ENCODE measurements at regions not wholly inside any gene's neighbourhood (a gene's known extent, or its start where the extent isn't known, plus 50 kb on each side); places are given as distances from the start of the nearest gene placed in this dataset.

GRCh38 chr18:10365901-10366300 is 88.5 kb upstream of the APCDD1 start:
- DNase-seq: no peak

DNA sequence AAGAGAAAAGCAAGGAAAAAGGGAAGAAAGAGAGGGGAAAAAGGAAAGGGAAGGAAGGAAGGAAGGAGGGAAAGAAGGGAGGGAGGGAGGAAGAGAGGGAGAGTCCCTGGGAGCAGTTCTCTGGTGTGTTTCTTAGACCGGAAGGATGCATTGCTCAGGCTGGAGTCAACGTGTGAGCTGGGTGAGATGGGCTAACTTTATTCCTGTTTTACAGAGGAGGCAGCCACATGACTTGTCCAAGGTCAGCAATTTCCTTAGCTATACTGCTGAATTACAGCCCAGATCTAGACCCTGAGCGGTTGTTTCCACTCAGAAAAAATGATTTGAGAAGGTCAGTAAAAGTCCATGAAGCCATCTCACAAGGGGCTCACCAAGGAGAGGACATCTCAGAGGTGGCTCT is 86.6 kb upstream of the APCDD1 start:
- no peak for DNase-seq

DNA sequence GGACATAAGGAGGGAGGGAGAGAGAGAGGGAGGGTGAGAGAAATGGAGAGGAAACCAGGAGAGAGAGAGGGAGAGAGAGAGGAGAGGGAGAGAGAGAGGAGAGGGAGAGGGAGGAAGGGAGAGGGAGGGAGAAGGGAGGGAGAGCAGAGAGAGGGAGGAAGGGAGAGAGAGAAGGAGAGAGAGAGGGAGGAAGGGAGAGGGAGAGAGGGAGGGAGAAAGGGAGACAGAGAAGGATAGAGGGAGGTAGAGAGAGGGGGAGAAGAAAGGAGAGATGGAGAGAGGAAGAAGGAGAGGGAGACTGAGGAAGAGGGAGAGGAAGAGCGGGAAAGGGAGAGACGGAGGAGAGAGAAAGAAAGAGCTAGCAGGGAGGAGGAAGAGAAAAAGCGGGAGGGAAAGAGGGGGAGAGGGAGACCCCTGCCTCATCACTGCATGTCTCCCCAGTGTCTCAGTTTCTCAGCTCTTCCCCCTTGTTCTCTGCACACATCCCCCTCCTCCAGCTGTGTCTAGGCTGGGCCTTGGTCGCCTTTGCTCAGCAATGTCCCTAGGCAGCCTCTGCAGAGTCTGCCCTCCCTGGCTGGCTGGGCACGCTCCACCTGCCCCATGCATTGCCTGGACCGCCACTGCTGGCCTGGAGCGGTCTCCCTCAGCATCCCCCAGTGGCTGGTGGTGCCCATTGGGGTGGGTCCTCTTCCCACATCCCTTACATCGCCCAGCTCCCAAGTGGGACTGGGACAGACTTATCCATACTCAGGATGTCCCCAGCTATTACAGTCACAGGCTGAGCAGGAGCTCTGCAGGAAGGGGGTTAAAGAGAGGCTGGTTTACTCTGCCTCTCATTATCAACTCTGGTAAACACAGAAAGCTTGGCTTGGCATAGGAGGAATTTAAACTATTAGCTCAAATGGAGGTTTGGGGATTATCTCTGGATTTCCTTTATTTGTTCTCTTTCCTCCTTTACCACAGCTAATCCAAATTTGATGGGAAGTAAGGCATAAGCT is 85.7 kb upstream of the APCDD1 start:
- DNase-seq: no peak

GRCh38 chr18:10370716-10371115 is 83.7 kb upstream of the APCDD1 start:
- DNase-seq: no peak

DNA sequence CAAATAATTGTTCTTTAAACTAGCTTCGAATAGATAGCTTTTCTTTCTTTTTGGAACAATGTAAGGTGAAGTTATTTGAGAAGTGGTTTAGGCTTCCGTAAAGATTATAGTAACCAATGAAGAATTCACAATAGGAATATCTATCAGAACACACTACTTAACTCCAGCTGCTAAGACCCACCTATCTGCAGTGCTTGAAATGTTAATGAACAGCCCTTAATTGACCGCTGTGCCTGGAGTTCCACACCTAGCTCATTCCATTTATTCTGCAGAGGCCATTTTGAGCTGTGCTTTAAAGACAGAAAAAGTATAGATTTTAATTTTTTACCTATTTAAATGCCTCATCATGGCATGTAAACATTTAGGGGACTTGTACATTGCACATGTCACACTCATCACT is 83.3 kb upstream of the APCDD1 start:
- DNase-seq: no peak

- DNase-seq: no peak
Measured at GRCh38 chr18:10374195-10374594, 80.2 kb upstream of the APCDD1 start.

GRCh38 chr18:10374636-10375293 is 79.7 kb upstream of the APCDD1 start:
- DNase-seq: no peak

GRCh38 chr18:10376731-10377130 is 77.7 kb upstream of the APCDD1 start:
- no peak for DNase-seq

DNA sequence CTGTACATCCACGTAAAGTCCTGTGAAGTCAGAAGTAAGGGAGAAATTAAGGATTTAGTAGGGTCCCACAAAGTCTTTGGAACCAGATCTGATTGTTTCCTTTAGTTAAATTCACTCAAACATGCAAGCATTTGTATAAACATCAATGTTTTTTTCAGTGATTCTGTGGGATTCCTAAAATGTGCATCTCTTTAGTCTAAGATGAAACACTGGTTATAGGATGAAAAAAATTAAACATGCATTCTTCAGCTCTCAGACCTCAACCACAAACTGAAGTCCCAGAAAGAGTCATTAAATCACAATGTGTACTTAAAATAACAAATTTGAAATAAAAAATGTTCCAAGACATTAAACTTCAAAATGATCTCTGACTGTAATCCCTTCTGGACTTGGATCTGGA is 76.5 kb upstream of the APCDD1 start:
- DNase-seq: no peak

DNA sequence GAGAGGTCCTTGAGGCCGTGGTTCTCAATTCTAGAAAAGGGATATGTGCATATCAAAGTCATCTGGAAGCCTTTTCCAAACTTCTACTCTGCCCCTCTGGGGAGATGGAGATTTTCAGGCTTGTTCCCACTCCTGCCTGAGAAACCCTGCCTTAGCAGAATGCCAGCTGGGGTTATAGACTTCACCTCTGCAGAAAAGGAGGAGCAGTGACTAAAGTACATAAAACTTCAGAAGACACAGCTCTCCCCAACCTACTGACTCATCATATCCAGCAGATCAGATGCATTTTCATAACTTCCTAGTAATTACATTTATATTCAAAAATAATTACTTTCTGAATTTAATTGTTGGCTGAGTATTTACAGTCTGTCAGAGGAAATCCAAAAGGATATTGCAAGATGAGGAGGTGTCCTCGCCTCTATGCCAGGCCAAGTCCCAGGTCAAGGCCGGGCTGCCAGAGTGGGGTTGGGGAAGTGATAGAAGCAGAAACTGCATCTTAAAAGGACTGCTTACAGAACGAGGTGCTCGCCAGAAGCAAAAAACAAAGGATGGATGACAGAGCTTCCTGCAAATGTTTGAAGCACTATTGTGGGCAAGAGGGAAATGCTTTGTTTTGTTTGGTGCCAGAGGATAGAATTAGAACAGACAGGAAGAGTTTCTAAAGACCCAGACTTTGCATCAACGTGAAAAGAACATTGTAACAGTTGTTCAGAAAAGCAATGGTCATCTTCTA is 75.6 kb upstream of the APCDD1 start:
- no peak for DNase-seq

DNA sequence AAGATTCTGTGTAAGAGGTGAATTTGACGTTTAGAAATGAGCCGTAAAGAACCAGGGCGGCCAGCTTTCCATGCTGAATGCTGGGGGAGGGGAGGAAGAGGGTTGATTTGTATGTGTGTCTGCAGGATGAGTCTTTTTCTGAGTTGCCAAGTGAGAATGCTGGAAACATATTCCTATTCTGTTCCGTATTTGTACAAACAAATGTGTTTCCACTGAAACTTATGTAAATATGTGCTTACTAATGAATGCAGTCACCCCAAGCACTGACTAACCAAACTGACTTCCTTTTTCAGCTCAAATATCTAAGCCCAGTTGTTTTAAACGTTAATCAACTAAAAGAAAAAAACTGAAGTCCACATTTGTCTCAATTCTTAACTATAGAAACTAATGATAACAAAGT is 74.9 kb upstream of the APCDD1 start:
- DNase-seq: no peak

DNA sequence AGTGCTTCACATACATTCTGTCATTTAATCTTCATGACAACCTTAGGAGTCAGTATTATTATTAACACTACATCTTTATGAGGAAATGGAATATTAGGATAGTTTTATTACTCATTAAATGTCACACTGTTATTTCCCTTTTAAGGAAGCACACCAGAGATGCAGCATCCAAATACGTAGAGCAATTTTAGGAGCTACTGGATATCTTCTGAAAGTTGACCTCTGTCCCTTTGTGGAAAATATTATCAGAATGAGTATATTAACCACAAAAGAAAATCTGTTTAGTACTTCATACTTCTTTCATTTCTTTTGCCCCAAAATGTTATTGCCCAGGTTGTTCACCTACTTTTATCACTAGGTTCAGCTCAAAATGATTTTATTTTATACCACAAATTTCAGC is 72.9 kb upstream of the APCDD1 start:
- no peak for DNase-seq

DNA sequence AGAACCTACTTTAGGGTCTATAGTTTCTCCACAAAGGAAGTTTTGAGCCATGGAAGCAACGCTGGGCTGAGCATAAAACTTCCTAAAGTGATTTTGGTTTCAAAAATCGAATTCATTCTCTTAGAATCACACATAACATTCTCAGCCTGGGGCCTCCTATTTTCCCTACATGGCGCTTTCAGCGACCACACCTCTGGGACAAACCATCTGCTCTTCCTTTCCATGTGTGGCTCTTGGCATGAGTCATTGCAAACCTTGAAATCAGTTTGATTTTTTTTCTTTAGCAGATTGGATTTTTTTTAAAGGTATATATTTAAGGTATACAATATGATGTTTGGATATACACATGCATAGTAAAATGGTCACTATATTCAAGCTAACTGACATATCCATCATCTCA is 72.5 kb upstream of the APCDD1 start:
- no peak for DNase-seq

- DNase-seq: no peak
Measured at GRCh38 chr18:10386049-10386448, 68.4 kb upstream of the APCDD1 start.

DNA sequence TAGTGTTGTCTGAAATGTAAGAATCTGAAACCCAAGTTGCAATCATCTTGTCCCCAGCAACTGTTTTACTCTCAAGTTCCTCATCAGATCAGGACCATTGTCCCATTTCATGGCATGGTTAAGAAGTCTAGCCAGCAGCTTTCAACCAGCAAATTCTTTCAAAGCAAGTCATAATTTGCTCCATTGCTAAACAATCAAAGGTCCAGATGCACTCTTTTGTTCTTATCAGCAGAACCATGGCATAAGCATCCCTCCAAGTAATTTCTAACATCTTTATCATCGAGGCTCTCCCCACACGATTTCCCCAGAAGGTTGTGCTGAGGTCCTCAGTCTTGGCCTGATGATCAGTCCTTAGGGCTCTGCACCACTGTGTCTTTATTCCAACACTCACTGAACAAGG is 67.5 kb upstream of the APCDD1 start:
- no peak for DNase-seq

DNA sequence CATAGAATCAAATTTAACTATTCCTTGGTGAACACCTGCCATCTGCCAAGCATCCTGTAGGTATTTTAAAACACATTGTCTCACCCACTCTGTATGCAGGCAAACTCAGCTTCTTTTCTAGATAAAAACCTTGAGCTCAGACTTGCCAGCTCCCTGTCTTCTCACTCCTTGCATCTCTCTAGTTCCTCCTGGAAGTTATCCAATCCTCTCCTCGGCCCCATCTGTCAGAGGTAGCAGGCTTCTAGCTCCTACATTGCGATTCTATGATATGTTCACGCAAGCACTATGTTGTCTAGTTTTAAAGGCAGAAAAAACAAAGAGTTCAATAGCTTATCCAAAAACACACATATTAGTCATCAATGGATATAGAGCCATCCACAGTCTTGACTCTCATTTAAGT is 67.0 kb upstream of the APCDD1 start:
- no peak for DNase-seq

DNA sequence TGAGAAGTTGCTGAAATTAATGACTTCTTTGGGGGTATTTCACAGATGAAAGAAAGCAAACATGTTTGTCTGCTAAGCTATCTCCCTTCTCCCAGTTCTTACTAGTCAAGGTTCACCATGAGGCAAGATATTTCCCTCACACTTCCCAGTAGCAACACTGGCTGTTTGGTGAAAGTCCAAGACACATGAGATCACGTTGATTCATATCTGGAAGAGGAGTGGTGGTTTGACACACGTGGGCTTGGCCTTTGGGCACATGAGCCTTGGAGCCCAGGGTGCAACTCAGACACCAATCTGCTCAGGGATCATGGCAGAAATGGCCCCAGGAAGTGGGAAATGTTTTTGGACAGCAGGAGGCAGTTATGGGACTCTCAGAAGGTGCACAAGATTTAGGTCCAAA is 66.1 kb upstream of the APCDD1 start:
- DNase-seq: no peak

DNA sequence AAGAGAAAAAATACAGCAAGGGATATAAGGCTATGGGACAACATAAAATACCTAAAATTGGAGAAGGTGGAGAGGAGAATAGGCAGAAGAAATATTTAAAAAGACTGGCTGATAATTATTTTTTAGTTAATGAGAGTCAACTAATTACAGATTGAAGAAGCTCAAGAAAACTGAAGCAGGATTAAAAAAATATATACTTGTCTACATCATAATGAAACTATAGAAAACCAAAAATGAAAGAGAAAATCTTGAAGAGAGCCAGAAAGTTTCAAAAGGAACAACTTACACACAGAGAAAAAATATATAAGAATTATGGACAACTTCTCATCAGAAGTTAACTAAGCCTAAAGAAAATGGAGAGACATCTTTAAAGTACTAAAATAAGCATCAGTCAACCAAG is 62.9 kb upstream of the APCDD1 start:
- DNase-seq: no peak

GRCh38 chr18:10397004-10397403 is 57.4 kb upstream of the APCDD1 start:
- DNase-seq: no peak

DNA sequence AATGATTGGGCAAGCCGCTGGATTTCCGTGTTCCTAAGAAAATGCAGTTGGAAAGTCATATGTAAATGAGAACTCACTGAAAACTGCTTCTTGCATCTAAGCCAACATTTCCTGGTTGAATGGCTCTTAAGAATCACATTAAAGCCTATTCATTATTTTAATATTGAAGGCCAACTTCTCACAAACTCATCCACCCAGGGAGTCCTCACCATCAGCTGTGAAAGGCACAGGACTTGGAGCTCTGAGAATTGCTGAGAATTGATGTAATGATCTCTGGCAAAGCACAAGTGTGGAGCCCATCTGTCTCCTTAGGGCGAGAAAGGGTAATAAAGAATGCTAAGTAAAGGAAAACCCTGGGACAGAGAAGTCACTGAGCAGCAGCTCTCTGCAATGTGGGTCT is 55.9 kb upstream of the APCDD1 start:
- DNase-seq: no peak

DNA sequence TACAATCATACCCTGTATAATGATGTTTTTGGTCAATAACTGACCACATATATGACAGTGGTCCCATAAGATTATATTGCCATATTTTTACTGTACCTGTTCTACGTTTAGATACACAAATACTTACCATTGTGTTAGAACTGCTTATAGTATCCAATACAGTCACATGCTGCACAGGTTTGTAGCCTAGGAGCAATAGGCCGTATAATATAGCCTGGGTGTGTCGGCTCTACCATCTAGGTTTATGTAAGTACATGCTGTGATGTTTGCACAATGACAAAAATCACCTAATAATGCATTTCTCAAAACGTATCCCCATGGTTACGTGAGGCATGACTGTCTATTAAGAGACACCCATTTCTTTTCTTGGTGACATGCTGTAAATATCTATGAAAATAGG is 55.0 kb upstream of the APCDD1 start:
- no peak for DNase-seq

DNA sequence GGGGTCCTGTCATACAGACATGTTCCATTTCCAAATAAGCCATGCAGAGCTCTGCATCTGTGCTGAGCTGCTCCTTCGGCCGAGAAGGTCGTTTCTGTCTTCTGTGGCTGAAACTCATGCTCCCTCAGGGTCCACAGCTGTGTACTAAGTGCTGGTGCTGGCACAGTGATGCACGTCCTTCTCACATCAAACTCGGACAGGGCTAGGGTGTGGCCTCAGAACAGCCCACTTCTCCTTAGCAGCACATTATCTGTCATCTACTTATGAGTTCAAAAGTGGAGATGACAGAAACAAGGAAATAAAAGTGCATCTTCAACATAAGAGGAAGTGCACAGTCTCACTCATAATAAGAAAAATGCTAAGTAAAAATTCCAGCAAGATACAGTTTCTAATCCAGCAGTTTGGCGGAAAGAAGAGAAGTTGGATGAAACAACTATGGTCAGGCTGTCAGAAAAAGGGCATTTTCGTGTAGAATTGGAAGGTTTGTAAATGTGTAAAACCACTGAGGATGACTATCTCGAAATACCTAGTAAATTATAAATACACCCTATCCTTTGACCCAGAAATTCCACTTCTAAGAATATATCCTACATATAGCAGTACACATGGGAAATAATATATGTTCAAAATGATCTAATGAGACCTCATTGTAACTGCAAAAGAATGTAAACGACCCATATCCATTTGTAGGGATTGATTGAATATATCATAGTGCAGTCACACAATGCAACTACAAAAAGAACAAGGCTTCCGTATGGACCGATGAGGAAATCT is 53.7 kb upstream of the APCDD1 start:
- DNase-seq: no peak

DNA sequence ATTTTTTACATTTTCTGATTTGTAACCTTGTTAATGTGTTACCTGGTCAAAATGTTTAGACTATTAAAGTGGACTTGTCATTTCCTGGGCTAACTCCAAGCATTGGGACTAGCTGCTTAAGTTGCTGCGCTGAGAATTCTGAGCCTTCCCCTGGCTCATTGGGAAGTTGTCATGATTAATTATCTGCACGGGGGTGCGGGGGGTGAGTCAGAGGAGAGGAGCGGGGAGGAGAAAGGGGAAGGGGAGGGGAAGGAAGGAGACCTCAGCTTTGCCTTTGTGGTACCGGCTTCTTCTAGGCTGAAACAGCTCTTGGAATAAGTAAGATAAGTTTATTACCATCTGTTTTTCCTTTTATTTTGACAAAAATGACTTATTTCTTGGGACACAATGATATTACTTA is 52.9 kb upstream of the APCDD1 start:
- DNase-seq: no peak
